NT2/D1 (cell line): ENCODE measurements at regions not wholly inside any gene's neighbourhood (a gene's known extent, or its start where the extent isn't known, plus 50 kb on each side); places are given as distances from the start of the nearest gene placed in this dataset.

ENCODE experiments used
- SUZ12 ChIP-seq: IDR thresholded peaks from 2 replicates; pipeline ENCODE4 v1.6.1; 2011; ENCODE audit not compliant: insufficient read length, insufficient read depth; ENCODE audit errors: extremely low read depth
- YY1 ChIP-seq: IDR thresholded peaks from 2 replicates; pipeline ENCODE4 v1.6.1; 2011; ENCODE audit not compliant: insufficient read length, insufficient read depth
- ZNF274 ChIP-seq: IDR thresholded peaks from 2 replicates; pipeline ENCODE4 v1.6.1; 2011; ENCODE audit warnings: mild to moderate bottlenecking, low read depth, low read length

- TF ChIP-seq ZNF274 (no peak), YY1 (no peak), SUZ12 (no peak)
Measured at GRCh38 chr20:57071954-57072583, 194.4 kb downstream of the BMP7 start.
